HCT116 (cell line): ENCODE measurements at regions not wholly inside any gene's neighbourhood (a gene's known extent, or its start where the extent isn't known, plus 50 kb on each side); places are given as distances from the start of the nearest gene placed in this dataset.

ENCODE experiments used
- EZH2 ChIP-seq: fragments of 200-600 bp; sonication (generic); IDR thresholded peaks from 2 replicates; pipeline ENCODE4 v1.6.1; 2017; ENCODE audit warnings: antibody characterized with exemption, mixed run types
- MAX ChIP-seq: IDR thresholded peaks from 2 replicates; pipeline ENCODE4 v1.6.1; 2012
- POLR2A ChIP-seq: IDR thresholded peaks from 2 replicates; pipeline ENCODE4 v1.7.0; 2011; ENCODE audit warnings: borderline replicate concordance; ENCODE audit not compliant: insufficient read depth, insufficient read length; ENCODE audit errors: extremely low read depth
- SP1 ChIP-seq: IDR thresholded peaks from 2 replicates; pipeline ENCODE4 v1.6.1; 2012; ENCODE audit warnings: low read depth
- ZFX ChIP-seq: fragments of 450-650 bp; IDR thresholded peaks from 2 replicates; pipeline ENCODE4 v1.6.1; 2017
- TF ChIP-seq, protein P1 (sequence below), 3 experiments: fragments of 200-600 bp in 1 of 3; sonication (generic) in 1 of 3; IDR thresholded peaks in 2 of 3; conservative IDR thresholded peaks in 1 of 3; 2 replicates each; pipeline ENCODE4 v1.5.1; 2012 to 2017; ENCODE audit warnings: low read depth in 2 of 3, low read length in 2 of 3, antibody characterized with exemption in 1 of 3, borderline replicate concordance in 1 of 3, control low read depth in 1 of 3, mild to moderate bottlenecking in 1 of 3, mixed read lengths in 1 of 3, mixed run types in 1 of 3, moderate library complexity in 1 of 3; ENCODE audit not compliant: insufficient read depth in 1 of 3

DNA sequence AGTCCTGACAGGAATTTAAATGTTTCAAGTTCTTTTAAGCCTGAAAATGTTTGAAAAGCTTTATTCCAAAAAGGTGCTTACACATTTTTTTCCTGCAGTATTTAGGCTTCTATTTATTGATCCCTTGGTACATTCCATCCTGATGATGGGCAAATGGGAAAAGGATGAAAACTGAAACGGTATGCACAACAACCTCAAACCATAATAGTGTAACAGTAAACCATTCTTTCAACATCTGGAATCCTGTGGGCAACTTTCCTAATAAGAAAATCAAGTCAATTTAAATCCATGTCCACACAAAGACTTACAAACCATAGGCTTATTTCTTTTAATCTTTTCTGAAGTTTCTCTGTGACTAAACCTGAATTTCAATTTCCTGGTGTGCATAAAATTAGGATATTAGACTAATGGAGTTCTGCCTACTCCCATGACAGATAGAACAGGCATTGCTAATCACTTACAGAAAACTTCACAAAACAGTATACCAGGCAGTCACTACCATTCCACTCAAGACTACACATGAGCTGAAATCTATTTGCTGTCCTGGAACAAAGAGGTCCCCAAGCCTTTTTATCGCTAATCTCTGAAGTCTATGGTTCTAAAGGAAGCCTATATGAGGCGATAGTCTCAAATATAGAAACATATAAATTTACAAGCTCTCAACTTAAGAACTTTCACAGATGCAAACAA, 103.3 kb downstream of the DLEU7 start:
- TF ChIP-seq POLR2A (no peak), EZH2 (no peak), SP1 (no peak), ZFX (no peak), MAX (no peak)
- TF ChIP-seq, protein P1, sequence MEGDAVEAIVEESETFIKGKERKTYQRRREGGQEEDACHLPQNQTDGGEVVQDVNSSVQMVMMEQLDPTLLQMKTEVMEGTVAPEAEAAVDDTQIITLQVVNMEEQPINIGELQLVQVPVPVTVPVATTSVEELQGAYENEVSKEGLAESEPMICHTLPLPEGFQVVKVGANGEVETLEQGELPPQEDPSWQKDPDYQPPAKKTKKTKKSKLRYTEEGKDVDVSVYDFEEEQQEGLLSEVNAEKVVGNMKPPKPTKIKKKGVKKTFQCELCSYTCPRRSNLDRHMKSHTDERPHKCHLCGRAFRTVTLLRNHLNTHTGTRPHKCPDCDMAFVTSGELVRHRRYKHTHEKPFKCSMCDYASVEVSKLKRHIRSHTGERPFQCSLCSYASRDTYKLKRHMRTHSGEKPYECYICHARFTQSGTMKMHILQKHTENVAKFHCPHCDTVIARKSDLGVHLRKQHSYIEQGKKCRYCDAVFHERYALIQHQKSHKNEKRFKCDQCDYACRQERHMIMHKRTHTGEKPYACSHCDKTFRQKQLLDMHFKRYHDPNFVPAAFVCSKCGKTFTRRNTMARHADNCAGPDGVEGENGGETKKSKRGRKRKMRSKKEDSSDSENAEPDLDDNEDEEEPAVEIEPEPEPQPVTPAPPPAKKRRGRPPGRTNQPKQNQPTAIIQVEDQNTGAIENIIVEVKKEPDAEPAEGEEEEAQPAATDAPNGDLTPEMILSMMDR (IDR thresholded peaks at IDR 0.05 in 2 of 3, conservative IDR thresholded peaks at IDR 0.05 in 1 of 3; ENCODE audit: borderline replicate concordance in 1 of 3, insufficient read depth in 1 of 3, low read depth in 2 of 3, low read length in 2 of 3), result no peak
